Thoracic aorta (tissue), 2 donors: ENCODE measurements at regions not wholly inside any gene's neighbourhood (a gene's known extent, or its start where the extent isn't known, plus 50 kb on each side); places are given as distances from the start of the nearest gene placed in this dataset.

ENCODE experiments used
- ATAC-seq: fragments of 150-250 bp; one replicate; pipeline ENCODE4 v1.8.0; 2017; ENCODE audit warnings: low read depth; ENCODE audit not compliant: insufficient number of reproducible peaks, low FRiP score
- DNase-seq: peaks from one replicate; pipeline ENCODE4 v3.0.0-alpha.2; 2020; ENCODE audit warnings: low spot score
- H3K27ac ChIP-seq, 2 donors: fragments of 200-600 bp; sonication (generic); 1 replicate in 1 of 2; 2 replicates in 1 of 2; pipeline ENCODE4 v1.5.1; 2016; ENCODE audit warnings: mild to moderate bottlenecking in 2 of 2, moderate library complexity in 2 of 2
- H3K27me3 ChIP-seq: fragments of 200-600 bp; sonication (generic); replicated peaks from 2 replicates; pipeline ENCODE4 v1.6.0; 2016; ENCODE audit warnings: mild to moderate bottlenecking; ENCODE audit not compliant: insufficient read depth
- H3K36me3 ChIP-seq: fragments of 200-600 bp; sonication (generic); one replicate; pipeline ENCODE4 v1.5.1; 2016
- H3K4me1 ChIP-seq, 2 donors: fragments of 200-600 bp; sonication (generic); 1 replicate in 1 of 2; 2 replicates in 1 of 2; pipeline versions ENCODE4 v1.5.1 to v1.6.0; 2016; ENCODE audit warnings: low read depth in 2 of 2, mild to moderate bottlenecking in 1 of 2; ENCODE audit not compliant: control insufficient read depth in 1 of 2
- H3K4me3 ChIP-seq: fragments of 200-600 bp; sonication (generic); 2 replicates; pipeline ENCODE4 v1.5.1; 2016; ENCODE audit warnings: mild to moderate bottlenecking
- H3K9me3 ChIP-seq: fragments of 200-600 bp; sonication (generic); 2 replicates; pipeline ENCODE4 v1.5.1; 2016
- CTCF ChIP-seq: fragments of 200-600 bp; sonication (generic); IDR thresholded peaks from one replicate; pipeline ENCODE4 v1.5.1; 2019; ENCODE audit warnings: antibody characterized with exemption

GRCh38 chr5:91722736-91723467, 339.8 kb upstream of the ARRDC3 start:
- Histone ChIP-seq H3K4me1 (no peaks in the 10 kb centered on the region), H3K27me3 (no peaks in the 10 kb centered on the region), H3K9me3 (no peaks in the 10 kb centered on the region), H3K36me3 (no peaks in the 10 kb centered on the region), H3K27ac (no peak overlapping the region), H3K4me3 (no peak overlapping the region)
- ATAC-seq (no peak), DNase-seq (no peak)
- TF ChIP-seq CTCF = no peak

- Histone ChIP-seq H3K36me3 (no peaks in the 10 kb centered on the region), H3K4me3 (no peak overlapping the region), H3K27me3 (no peaks in the 10 kb centered on the region), H3K4me1 (no peaks in the 10 kb centered on the region), H3K9me3 (peaks cover 2% of the 10 kb centered on the region), H3K27ac (no peak overlapping the region)
- TF ChIP-seq CTCF = no peak
- DNase-seq (no peak), ATAC-seq (no peak)
Measured at GRCh38 chr5:91712718-91713117, 329.6 kb upstream of the ARRDC3 start.

- Histone ChIP-seq H3K27me3 (no peaks in the 10 kb centered on the region), H3K4me3 (no peak overlapping the region), H3K27ac (no peak overlapping the region), H3K36me3 (no peaks in the 10 kb centered on the region), H3K4me1 (no peaks in the 10 kb centered on the region), H3K9me3 (no peaks in the 10 kb centered on the region)
- TF ChIP-seq CTCF = no peak
- DNase-seq = no peak
- ATAC-seq = no peak
Measured at GRCh38 chr5:91707521-91707841, 324.4 kb upstream of the ARRDC3 start.

- H3K27ac ChIP-seq = no peak overlapping the region
- no peaks in the 10 kb centered on the region for H3K27me3 ChIP-seq
- H3K9me3 ChIP-seq = no peaks in the 10 kb centered on the region
- no peaks in the 10 kb centered on the region for H3K4me1 ChIP-seq
- ATAC-seq = no peak
- no peaks in the 10 kb centered on the region for H3K36me3 ChIP-seq
- no peak overlapping the region for H3K4me3 ChIP-seq
- TF ChIP-seq CTCF = no peak
- no peak for DNase-seq
Measured at GRCh38 chr5:91706785-91707520, 323.8 kb upstream of the ARRDC3 start.

GRCh38 chr5:91703128-91703527, 320.0 kb upstream of the ARRDC3 start:
- ATAC-seq (no peak), DNase-seq (no peak)
- Histone ChIP-seq H3K36me3 (no peaks in the 10 kb centered on the region), H3K4me1 (no peaks in the 10 kb centered on the region), H3K9me3 (no peaks in the 10 kb centered on the region), H3K4me3 (no peak overlapping the region), H3K27me3 (no peaks in the 10 kb centered on the region), H3K27ac (no peak overlapping the region)
- no peak for TF ChIP-seq CTCF
